ENCODE measurements at regions not wholly inside any gene's neighbourhood (a gene's known extent, or its start where the extent isn't known, plus 50 kb on each side); places are given as distances from the start of the nearest gene placed in this dataset.

GRCh38 chr5:26568316-26568715, 470.1 kb downstream of the CDH9 start:
- no peak for DNase-seq
- ATAC-seq (ENCODE audit: low read depth) = no peak
- TF ChIP-seq RAD21 (IDR thresholded peaks at IDR 0.05; ENCODE audit: low read length) (no peak), USF2 (IDR thresholded peaks at IDR 0.05; ENCODE audit: low read depth, low read length) (no peak), POLR2A (IDR thresholded peaks at IDR 0.05; ENCODE audit: low read depth, low read length) (no peak), SMC3 (IDR thresholded peaks at IDR 0.05; ENCODE audit: low read depth, low read length) (no peak), CHD1 (IDR thresholded peaks at IDR 0.05; ENCODE audit: low read depth, low read length) (no peak), ELK1 (IDR thresholded peaks at IDR 0.05; ENCODE audit: borderline replicate concordance, low read depth, low read length) (no peak), NFE2L2 (IDR thresholded peaks at IDR 0.05; ENCODE audit: low read depth, low read length) (no peak), MXI1 (IDR thresholded peaks at IDR 0.05; ENCODE audit: borderline replicate concordance, low read depth, low read length) (no peak), BHLHE40 (IDR thresholded peaks at IDR 0.05; ENCODE audit: low read depth, low read length) (no peak), MAFK (IDR thresholded peaks at IDR 0.05; ENCODE audit: low read depth, low read length) (no peak), FOS (IDR thresholded peaks at IDR 0.05; ENCODE audit: low read depth, low read length) (no peak), MAZ (IDR thresholded peaks at IDR 0.05; ENCODE audit: borderline replicate concordance, low read depth, low read length) (no peak), RFX5 (IDR thresholded peaks at IDR 0.05; ENCODE audit: low read depth, low read length) (no peak)
- TF ChIP-seq, protein P1, sequence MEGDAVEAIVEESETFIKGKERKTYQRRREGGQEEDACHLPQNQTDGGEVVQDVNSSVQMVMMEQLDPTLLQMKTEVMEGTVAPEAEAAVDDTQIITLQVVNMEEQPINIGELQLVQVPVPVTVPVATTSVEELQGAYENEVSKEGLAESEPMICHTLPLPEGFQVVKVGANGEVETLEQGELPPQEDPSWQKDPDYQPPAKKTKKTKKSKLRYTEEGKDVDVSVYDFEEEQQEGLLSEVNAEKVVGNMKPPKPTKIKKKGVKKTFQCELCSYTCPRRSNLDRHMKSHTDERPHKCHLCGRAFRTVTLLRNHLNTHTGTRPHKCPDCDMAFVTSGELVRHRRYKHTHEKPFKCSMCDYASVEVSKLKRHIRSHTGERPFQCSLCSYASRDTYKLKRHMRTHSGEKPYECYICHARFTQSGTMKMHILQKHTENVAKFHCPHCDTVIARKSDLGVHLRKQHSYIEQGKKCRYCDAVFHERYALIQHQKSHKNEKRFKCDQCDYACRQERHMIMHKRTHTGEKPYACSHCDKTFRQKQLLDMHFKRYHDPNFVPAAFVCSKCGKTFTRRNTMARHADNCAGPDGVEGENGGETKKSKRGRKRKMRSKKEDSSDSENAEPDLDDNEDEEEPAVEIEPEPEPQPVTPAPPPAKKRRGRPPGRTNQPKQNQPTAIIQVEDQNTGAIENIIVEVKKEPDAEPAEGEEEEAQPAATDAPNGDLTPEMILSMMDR (conservative IDR thresholded peaks at IDR 0.05; ENCODE audit: low read depth, low read length) = no peak
- no TSS peak for BruUV-seq (replicated peaks)
- Histone ChIP-seq H4K8ac (ENCODE audit: low read depth in 2 of 2, low read length in 2 of 2) (no peak overlapping the region), H3K14ac (replicated peaks; ENCODE audit: low read depth, low read length) (no peak overlapping the region), H2BK120ac (ENCODE audit: low read depth, low read length) (no peak overlapping the region), H3K4me1 (ENCODE audit: control insufficient read depth, insufficient read depth, low read length) (no peaks in the 10 kb centered on the region), H3K56ac (ENCODE audit: extremely low read depth, insufficient read depth, low read length) (no peak overlapping the region), H2AFZ (replicated peaks; ENCODE audit: low read length, poor library complexity) (no peak overlapping the region), H3K4me2 (ENCODE audit: low read depth, low read length) (no peak overlapping the region), H3K27ac (ENCODE audit: insufficient read depth, low read length) (no peak overlapping the region), H3K36me3 (ENCODE audit: control insufficient read depth, insufficient read depth, low read length) (no peaks in the 10 kb centered on the region), H3K9ac (ENCODE audit: low read depth, low read length) (no peak overlapping the region), H2BK5ac (ENCODE audit: low read depth, low read length, poor library complexity, severe bottlenecking) (no peak overlapping the region), H2BK20ac (ENCODE audit: low read depth, low read length) (no peak overlapping the region), H4K5ac (ENCODE audit: low read depth, low read length) (no peak overlapping the region), H2AK9ac (replicated peaks; ENCODE audit: low read depth, low read length, poor library complexity) (no peak overlapping the region), H2AK5ac (ENCODE audit: low read depth, low read length) (no peak overlapping the region), H4K91ac (ENCODE audit: insufficient read depth, low read depth, low read length) (no peak overlapping the region), H3K4me3 (ENCODE audit: insufficient read depth, low read depth, low read length) (no peak overlapping the region), H4K20me1 (ENCODE audit: insufficient read depth, low read length) (no peaks in the 10 kb centered on the region), H3K79me1 (ENCODE audit: low read depth in 1 of 2, low read length in 2 of 2) (no peaks in the 10 kb centered on the region), H3K23ac (ENCODE audit: low read depth, low read length) (no peak overlapping the region), H2BK15ac (ENCODE audit: low read depth, low read length) (no peak overlapping the region), H3K9me1 (ENCODE audit: insufficient read depth, low read length) (no peaks in the 10 kb centered on the region), H3K4ac (ENCODE audit: low read depth, low read length) (no peak overlapping the region), H3K27me3 (ENCODE audit: control insufficient read depth, insufficient read depth, low read length) (no peaks in the 10 kb centered on the region), H3K9me3 (ENCODE audit: control insufficient read depth, insufficient read depth, low read length) (peaks cover 14% of the 10 kb centered on the region), H3K18ac (ENCODE audit: low read depth, low read length) (no peak overlapping the region)
- ChIA-PET CTCF (no interaction called here), POLR2A (ENCODE audit: unreplicated experiment) (no interaction called here)
- dilution Hi-C loops (cut with HindIII; ENCODE audit: low sequenced_read_pairs, unreplicated experiment) = no loop called here
- intact Hi-C loops (cut with micrococcal nuclease) = no loop called here
- in situ Hi-C loops (cut with MboI; ENCODE audit: low sequenced_read_pairs) = no loop called here
- 25% methylated on average over 6 of the region's 9 CpGs; no CpG with 5 or more reads in 1 of the 2 experiments for WGBS, 2 experiments (ENCODE audit: extremely low coverage in 2 of 2, insufficient read length in 1 of 2)

All from IMR-90 (cell line).